Fibroblast of pulmonary artery (primary cell): ENCODE measurements at regions not wholly inside any gene's neighbourhood (a gene's known extent, or its start where the extent isn't known, plus 50 kb on each side); places are given as distances from the start of the nearest gene placed in this dataset.
"Not testable (repeated sequence)": the region's sequence is repeated elsewhere in the genome, so short reads cannot be mapped to it uniquely, and the experiment has no call there.

ENCODE experiments used
- DNase-seq: peaks from one replicate; pipeline ENCODE4 v3.0.0-alpha.2; 2010; ENCODE audit warnings: low read depth
- H3K4me3 ChIP-seq: replicated peaks from 2 replicates; pipeline ENCODE4 v1.5.1; 2011; ENCODE audit warnings: low read depth, mild to moderate bottlenecking, control low read depth, low read length, moderate library complexity
- CTCF ChIP-seq: IDR thresholded peaks from 2 replicates; pipeline ENCODE4 v1.5.1; 2011; ENCODE audit warnings: mild to moderate bottlenecking, control low read depth, low read length, inconsistent platforms; ENCODE audit errors: missing control alignments

GRCh38 chr4:84145176-84145575 lies 353.9 kb downstream of the NKX6-1 start:
- H3K4me3 ChIP-seq, result no peak overlapping the region
- no peak for TF ChIP-seq CTCF
- DNase-seq, result no peak

DNA sequence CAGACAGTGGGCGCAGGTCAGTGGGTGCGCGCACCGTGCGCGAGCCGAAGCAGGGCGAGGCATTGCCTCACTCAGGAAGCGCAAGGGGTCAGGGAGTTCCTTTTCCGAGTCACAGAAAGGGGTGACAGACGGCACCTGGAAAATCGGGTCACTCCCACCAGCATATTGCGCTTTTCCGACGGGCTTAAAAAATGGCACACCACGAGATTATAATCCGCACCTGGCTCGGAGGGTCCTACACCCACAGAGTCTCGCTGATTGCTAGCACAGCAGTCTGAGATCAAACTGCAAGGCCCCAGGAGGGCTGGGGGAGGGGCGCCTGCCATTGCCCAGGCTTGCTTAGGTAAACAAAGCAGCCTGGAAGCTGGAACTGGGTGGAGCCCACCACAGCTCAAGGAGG lies 372.2 kb downstream of the NKX6-1 start:
- H3K4me3 ChIP-seq, DNase-seq: not testable (repeated sequence)

DNA sequence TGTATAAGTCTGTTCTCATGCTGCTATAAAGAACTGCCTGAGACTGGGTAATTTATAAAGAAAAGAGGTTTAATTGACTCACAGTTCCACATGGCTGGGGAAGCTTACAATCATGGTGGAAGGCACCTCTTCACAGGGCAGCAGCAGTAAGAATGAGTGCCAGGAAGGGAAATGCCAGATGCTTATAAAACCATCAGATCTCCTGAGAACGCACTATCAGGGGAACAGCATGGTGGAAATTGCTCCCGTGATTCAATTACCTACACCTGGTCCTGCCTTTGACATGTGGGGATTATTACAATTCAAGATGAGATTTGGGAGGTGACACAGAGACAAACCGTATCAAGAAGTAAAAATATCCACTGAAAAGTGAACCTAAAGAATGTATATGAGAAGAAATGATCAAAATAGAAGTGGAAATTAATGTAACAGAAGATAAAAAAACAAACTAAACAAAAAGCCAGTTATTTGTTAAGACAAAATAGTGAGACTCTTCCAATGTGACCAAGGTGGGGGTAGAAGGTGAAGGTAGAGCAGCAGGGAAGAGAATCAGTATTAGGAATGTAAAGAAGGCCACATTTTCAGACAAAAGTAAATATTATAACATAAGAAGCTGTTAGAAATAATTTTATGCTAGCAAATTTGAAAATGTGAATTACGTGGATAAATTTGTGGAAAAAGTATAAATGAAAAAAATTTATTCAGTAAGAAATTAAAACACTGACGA lies 372.9 kb downstream of the NKX6-1 start:
- TF ChIP-seq CTCF, result no peak
- H3K4me3 ChIP-seq, result no peak overlapping the region
- no peak for DNase-seq

DNA sequence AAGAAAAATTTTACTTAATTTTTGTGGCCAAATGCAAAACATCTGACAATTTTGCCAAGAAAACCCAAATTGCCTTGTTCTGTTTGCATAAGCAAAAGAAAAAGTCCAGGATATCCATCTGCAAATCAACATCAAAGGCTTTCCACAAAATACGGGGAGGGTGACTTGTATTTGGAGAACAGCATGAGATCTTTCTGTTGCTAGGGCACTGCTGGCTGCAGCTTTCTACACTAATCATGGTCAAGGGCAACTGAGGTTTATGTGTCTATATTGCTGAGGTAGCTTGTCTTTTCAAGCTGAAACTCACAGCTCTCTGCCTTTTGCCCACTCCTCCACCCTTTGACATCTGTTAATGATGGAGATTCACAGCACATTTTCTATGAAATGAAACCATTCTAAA lies 389.1 kb downstream of the NKX6-1 start:
- TF ChIP-seq CTCF, result no peak
- no peak for DNase-seq

DNA sequence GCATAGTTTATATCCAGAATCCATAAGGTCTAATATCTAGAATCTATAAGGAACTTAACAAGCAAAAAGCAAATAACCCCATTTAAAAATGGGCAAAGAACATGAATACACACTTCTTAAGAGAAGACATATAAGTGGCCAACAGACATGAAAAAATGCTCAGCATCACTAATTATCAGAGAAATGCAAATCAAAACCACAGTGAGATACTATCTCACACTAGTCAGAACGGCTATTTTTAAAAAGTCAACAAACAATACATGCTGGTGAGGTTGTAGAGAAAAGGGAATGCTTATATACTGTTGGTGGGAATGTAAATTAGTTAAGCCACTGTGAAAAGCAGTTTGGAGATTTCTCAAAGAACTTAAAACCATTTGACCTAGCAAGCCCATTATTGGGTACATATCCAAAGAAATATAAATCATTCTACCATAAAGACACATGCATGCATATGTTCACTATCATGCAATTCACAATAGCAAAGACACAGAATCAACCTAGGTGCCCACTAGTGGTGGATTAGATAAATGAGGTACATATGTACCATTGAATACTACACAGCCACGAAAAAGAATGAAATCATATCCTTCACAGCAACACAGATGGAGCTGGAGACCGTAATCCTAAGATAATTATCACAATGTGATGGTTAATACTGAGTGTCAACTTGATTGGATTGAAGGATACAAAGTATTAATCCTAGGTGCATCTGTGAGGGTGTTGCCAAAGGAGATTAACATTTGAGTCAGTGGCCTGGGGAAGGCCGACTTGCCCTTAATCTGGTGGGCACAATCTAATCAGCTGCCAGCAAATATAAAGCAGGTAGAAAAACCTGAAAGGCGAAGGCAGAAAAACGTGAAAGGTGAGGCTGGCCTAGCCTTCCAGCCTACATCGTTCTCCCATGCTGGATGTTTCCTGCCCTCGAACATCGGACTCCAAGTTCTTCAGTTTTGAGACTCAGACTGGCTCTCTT lies 397.2 kb downstream of the NKX6-1 start:
- H3K4me3 ChIP-seq, result not testable (repeated sequence)

More for the DNA sequence above, 389.1 kb downstream of the NKX6-1 start:
- no peak overlapping the region for H3K4me3 ChIP-seq

GRCh38 chr4:84100071-84100470 lies 399.0 kb downstream of the NKX6-1 start:
- no peak for DNase-seq
- no peak overlapping the region for H3K4me3 ChIP-seq
- no peak for TF ChIP-seq CTCF

More for the DNA sequence above, 397.2 kb downstream of the NKX6-1 start:
- not testable (repeated sequence) for DNase-seq

DNA sequence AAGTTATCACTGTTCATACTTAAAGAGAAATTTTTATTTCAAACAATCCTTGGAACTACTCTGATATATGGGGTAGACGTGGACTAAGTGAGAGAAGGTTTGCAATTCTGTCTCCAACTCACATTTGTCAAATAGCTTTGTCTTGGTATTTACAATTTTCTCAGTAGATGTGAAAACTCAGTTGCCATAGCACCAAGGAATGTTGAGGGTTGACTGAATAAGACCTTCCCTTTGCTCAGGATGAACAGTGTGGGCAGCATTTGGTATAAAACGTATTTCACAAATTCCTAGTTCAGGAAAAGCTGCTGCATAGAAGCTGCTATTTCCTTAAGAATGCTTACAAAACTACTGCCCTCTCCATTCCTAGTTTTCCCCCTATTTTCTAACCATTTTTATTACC lies 399.5 kb downstream of the NKX6-1 start:
- DNase-seq, result no peak
- TF ChIP-seq CTCF, result no peak

More for the DNA sequence above, 399.5 kb downstream of the NKX6-1 start:
- H3K4me3 ChIP-seq, result no peak overlapping the region
